Retinal pigment epithelial cell (primary cell): ENCODE measurements at regions not wholly inside any gene's neighbourhood (a gene's known extent, or its start where the extent isn't known, plus 50 kb on each side); places are given as distances from the start of the nearest gene placed in this dataset.
"Not testable (repeated sequence)": the region's sequence is repeated elsewhere in the genome, so short reads cannot be mapped to it uniquely, and the experiment has no call there.

Experiments used
- DNase-seq: peaks from one replicate; pipeline ENCODE4 v3.0.0-alpha.2; 2010; ENCODE audit warnings: low read depth
- H3K4me3 ChIP-seq: 2 replicates; pipeline ENCODE4 v1.5.1; 2011; ENCODE audit warnings: mild to moderate bottlenecking, low read length, control low read depth, moderate library complexity
- CTCF ChIP-seq: conservative IDR thresholded peaks from 2 replicates; pipeline ENCODE4 v1.5.1; 2011; ENCODE audit warnings: low read depth, low read length, control low read depth, inconsistent platforms

GRCh38 chr2:113828049-113828742 is 61.7 kb upstream of the ACTR3 start:
- no peak for DNase-seq

GRCh38 chr2:113827426-113827825 is 62.5 kb upstream of the ACTR3 start:
- no peak for DNase-seq
- H3K4me3 ChIP-seq, result no peak overlapping the region
- TF ChIP-seq CTCF, result no peak

More at GRCh38 chr2:113828049-113828742, 61.7 kb upstream of the ACTR3 start:
- H3K4me3 ChIP-seq, result no peak overlapping the region
- TF ChIP-seq CTCF, result no peak

- no peak for DNase-seq
- no peak overlapping the region for H3K4me3 ChIP-seq
- no peak for TF ChIP-seq CTCF
Measured at GRCh38 chr2:113826346-113827285, 63.3 kb upstream of the ACTR3 start.

- TF ChIP-seq CTCF, result no peak
- no peak for DNase-seq
- no peak overlapping the region for H3K4me3 ChIP-seq
Measured at GRCh38 chr2:113823716-113824595, 65.9 kb upstream of the ACTR3 start.

- no peak for TF ChIP-seq CTCF
- no peak overlapping the region for H3K4me3 ChIP-seq
- DNase-seq, result no peak
Measured at GRCh38 chr2:113822087-113822815, 65.8 kb upstream of the SLC35F5 start.

GRCh38 chr2:113818382-113818951 is 62.0 kb upstream of the SLC35F5 start:
- TF ChIP-seq CTCF, result no peak
- H3K4me3 ChIP-seq, result peak overlapping the region; percentile 9
- DNase-seq, result peak; percentile 95

- H3K4me3 ChIP-seq, DNase-seq: not testable (repeated sequence)
Measured at GRCh38 chr2:113813396-113813795, 57.0 kb upstream of the SLC35F5 start.
